ENCODE measurements at regions not wholly inside any gene's neighbourhood (a gene's known extent, or its start where the extent isn't known, plus 50 kb on each side); places are given as distances from the start of the nearest gene placed in this dataset.

GRCh38 chr2:226618875-226619605, 180.6 kb downstream of the IRS1 start:
- H3K27me3 Mint-ChIP-seq: no peaks in the 10 kb centered on the region
- H3K9me3 Mint-ChIP-seq: no peaks in the 10 kb centered on the region
- H3K4me1 Mint-ChIP-seq: no peaks in the 10 kb centered on the region
- no peak overlapping the region for H3K4me3 Mint-ChIP-seq
- ATAC-seq (no peak), DNase-seq (no peak)
- H3K36me3 Mint-ChIP-seq (ENCODE audit: low read depth): no peaks in the 10 kb centered on the region
- no peak overlapping the region for H3K27ac Mint-ChIP-seq

GRCh38 chr2:226618544-226618874, 181.1 kb downstream of the IRS1 start:
- no peak for DNase-seq
- no peaks in the 10 kb centered on the region for H3K27me3 Mint-ChIP-seq
- no peak overlapping the region for H3K4me3 Mint-ChIP-seq
- no peaks in the 10 kb centered on the region for H3K4me1 Mint-ChIP-seq
- no peaks in the 10 kb centered on the region for H3K9me3 Mint-ChIP-seq
- H3K36me3 Mint-ChIP-seq (ENCODE audit: low read depth): no peaks in the 10 kb centered on the region
- no peak overlapping the region for H3K27ac Mint-ChIP-seq
- no peak for ATAC-seq

DNA sequence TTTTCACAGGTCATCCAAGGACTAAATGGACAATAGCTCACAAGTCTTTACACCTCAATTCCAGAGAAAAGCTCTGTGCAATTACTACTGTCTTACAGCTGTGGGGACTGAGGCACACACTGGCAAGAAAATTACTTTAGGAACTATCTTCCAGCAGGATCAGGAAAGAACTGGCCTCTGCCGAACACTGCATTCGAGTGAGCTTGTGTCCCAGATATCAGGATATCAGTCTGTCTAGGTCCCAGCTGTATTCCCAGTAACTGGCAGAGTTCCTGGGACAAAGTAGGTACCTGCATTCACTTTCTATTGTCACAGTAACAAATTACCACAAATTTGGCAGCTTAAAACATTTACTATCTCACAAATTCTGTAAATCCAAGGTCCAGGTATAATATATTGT, 183.7 kb downstream of the IRS1 start:
- no peaks in the 10 kb centered on the region for H3K4me1 Mint-ChIP-seq
- no peaks in the 10 kb centered on the region for H3K9me3 Mint-ChIP-seq
- no peak overlapping the region for H3K4me3 Mint-ChIP-seq
- H3K27me3 Mint-ChIP-seq: peaks cover 2% of the 10 kb centered on the region
- H3K36me3 Mint-ChIP-seq (ENCODE audit: low read depth): no peaks in the 10 kb centered on the region
- ATAC-seq (no peak), DNase-seq (no peak)
- H3K27ac Mint-ChIP-seq: no peak overlapping the region

DNA sequence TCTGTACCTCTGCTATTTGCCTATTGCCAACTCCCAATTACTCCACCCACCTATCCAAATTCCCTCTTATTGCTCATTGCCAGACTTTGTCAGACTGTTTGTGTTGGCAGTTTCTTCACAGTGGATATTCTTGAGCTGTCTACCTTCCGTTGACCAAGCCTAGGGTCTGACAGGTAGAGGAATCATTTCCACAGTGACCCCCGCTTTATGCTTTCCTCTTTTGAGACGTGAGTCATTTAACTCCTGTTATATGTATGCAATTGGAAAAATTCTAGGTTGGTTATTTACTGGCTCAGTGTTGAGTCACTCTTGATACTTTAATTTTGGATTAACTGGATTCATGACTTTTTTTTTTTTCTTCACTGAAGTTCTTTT, 187.7 kb downstream of the IRS1 start:
- Mint-ChIP-seq H3K9me3 (no peaks in the 10 kb centered on the region), H3K27ac (no peak overlapping the region), H3K4me3 (no peak overlapping the region), H3K27me3 (peaks cover 13% of the 10 kb centered on the region), H3K36me3 (ENCODE audit: low read depth) (no peaks in the 10 kb centered on the region), H3K4me1 (peaks cover 15% of the 10 kb centered on the region)
- ATAC-seq: no peak
- no peak for DNase-seq

GRCh38 chr2:226611196-226611943, 188.2 kb downstream of the IRS1 start:
- Mint-ChIP-seq H3K27ac (no peak overlapping the region), H3K4me3 (no peak overlapping the region), H3K4me1 (peaks cover 15% of the 10 kb centered on the region), H3K36me3 (ENCODE audit: low read depth) (no peaks in the 10 kb centered on the region), H3K27me3 (peaks cover 16% of the 10 kb centered on the region), H3K9me3 (no peaks in the 10 kb centered on the region)
- ATAC-seq: no peak
- DNase-seq: no peak

GRCh38 chr2:226609366-226609765, 190.3 kb downstream of the IRS1 start:
- Mint-ChIP-seq H3K9me3 (no peaks in the 10 kb centered on the region), H3K4me1 (peaks cover 15% of the 10 kb centered on the region), H3K27ac (no peak overlapping the region), H3K36me3 (ENCODE audit: low read depth) (no peaks in the 10 kb centered on the region), H3K4me3 (no peak overlapping the region), H3K27me3 (peaks cover 21% of the 10 kb centered on the region)
- ATAC-seq (no peak), DNase-seq (no peak)

GRCh38 chr2:226608451-226608850, 191.2 kb downstream of the IRS1 start:
- Mint-ChIP-seq H3K27me3 (peaks cover 21% of the 10 kb centered on the region), H3K4me3 (no peak overlapping the region), H3K4me1 (peaks cover 15% of the 10 kb centered on the region), H3K36me3 (ENCODE audit: low read depth) (no peaks in the 10 kb centered on the region), H3K27ac (no peak overlapping the region), H3K9me3 (no peaks in the 10 kb centered on the region)
- DNase-seq (no peak), ATAC-seq (no peak)

DNA sequence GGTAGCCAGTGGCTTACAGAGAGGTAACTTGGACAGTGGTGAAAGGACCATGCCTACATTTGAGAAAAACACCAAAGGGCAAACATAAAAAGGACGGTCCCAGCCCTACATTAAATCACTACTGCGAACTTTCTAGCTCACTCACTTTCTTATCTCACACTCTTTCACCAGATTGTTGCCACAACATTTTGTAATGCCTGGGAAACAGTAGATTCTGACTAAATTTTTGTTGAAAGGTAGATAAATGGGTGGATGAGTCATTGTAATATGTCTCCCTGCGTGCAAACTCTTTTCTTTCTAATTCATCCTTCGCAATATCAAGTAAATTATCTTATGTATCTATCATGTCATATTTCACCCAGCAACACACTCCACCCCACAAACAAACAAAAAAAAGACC, 192.2 kb downstream of the IRS1 start:
- ATAC-seq (no peak), DNase-seq (no peak)
- Mint-ChIP-seq H3K9me3 (no peaks in the 10 kb centered on the region), H3K4me1 (peaks cover 15% of the 10 kb centered on the region), H3K36me3 (ENCODE audit: low read depth) (no peaks in the 10 kb centered on the region), H3K27ac (no peak overlapping the region), H3K4me3 (no peak overlapping the region), H3K27me3 (peaks cover 24% of the 10 kb centered on the region)

DNA sequence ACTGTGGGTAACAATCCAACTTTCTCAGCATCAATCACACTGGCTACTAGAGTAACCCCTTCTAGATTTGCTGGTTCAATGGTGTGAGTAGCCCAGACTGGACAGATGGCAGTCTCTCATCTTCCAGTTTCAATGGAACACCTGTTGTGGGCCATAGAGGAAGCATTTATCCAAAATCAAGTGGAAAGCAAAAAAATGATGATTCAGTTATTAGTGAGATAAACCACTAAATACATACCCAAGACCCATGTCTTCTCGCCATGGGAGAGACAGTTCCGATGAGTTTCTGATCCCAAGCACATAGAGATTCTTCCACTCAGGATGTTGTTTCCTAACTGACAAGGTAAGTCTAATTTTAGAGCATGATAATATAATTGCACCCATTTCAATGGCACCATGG, 194.0 kb downstream of the IRS1 start:
- no peaks in the 10 kb centered on the region for H3K9me3 Mint-ChIP-seq
- H3K27me3 Mint-ChIP-seq: peaks cover 27% of the 10 kb centered on the region
- no peak overlapping the region for H3K27ac Mint-ChIP-seq
- ATAC-seq (no peak), DNase-seq (no peak)
- H3K4me1 Mint-ChIP-seq: peaks cover 19% of the 10 kb centered on the region
- no peak overlapping the region for H3K4me3 Mint-ChIP-seq
- no peaks in the 10 kb centered on the region for H3K36me3 Mint-ChIP-seq (ENCODE audit: low read depth)

GRCh38 chr2:226603606-226604005, 196.0 kb downstream of the IRS1 start:
- ATAC-seq (no peak), DNase-seq (no peak)
- H3K4me1 Mint-ChIP-seq: peaks cover 16% of the 10 kb centered on the region
- H3K27ac Mint-ChIP-seq: no peak overlapping the region
- H3K27me3 Mint-ChIP-seq: peaks cover 26% of the 10 kb centered on the region
- H3K4me3 Mint-ChIP-seq: no peak overlapping the region
- H3K9me3 Mint-ChIP-seq: no peaks in the 10 kb centered on the region
- H3K36me3 Mint-ChIP-seq (ENCODE audit: low read depth): no peaks in the 10 kb centered on the region

- Mint-ChIP-seq H3K4me3 (no peak overlapping the region), H3K27ac (no peak overlapping the region), H3K9me3 (no peaks in the 10 kb centered on the region), H3K36me3 (ENCODE audit: low read depth) (no peaks in the 10 kb centered on the region), H3K4me1 (peaks cover 4% of the 10 kb centered on the region), H3K27me3 (peaks cover 17% of the 10 kb centered on the region)
- ATAC-seq (peak; percentile 20), DNase-seq (no peak)
These were observed 197.5 kb downstream of the IRS1 start for GRCh38 chr2:226601881-226602662.

DNA sequence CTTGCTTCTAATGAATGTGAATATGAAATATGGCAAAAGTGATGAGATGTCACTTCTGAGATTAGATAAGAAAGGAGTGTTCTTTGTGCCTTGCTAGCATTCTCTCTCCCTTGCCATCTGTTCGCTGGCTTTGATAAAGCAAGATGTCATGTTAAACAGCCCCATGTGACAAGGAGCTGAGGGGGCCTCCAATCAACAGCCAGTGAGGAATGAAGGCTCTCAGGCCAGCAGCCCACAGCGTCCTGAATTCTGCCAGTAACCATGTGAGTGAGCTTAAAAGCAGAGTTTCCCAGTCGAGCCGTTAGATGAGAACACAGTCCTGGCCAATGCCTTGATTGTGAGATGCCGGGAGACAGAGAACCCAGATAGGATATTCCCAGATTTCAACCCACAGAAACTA, 198.8 kb downstream of the IRS1 start:
- Mint-ChIP-seq H3K4me3 (no peak overlapping the region), H3K9me3 (no peaks in the 10 kb centered on the region), H3K4me1 (peaks cover 4% of the 10 kb centered on the region), H3K27ac (no peak overlapping the region), H3K27me3 (peaks cover 13% of the 10 kb centered on the region), H3K36me3 (ENCODE audit: low read depth) (no peaks in the 10 kb centered on the region)
- DNase-seq: no peak
- ATAC-seq: no peak

GRCh38 chr2:226600184-226600583, 199.4 kb downstream of the IRS1 start:
- peaks cover 13% of the 10 kb centered on the region for H3K27me3 Mint-ChIP-seq
- H3K27ac Mint-ChIP-seq: no peak overlapping the region

GRCh38 chr2:226589043-226589442, 210.6 kb downstream of the IRS1 start:
- ATAC-seq: no peak
- H3K9me3 Mint-ChIP-seq: no peaks in the 10 kb centered on the region
- H3K27ac Mint-ChIP-seq: no peak overlapping the region
- H3K4me3 Mint-ChIP-seq: no peak overlapping the region
- no peak for DNase-seq
- H3K36me3 Mint-ChIP-seq (ENCODE audit: low read depth): peaks cover 2% of the 10 kb centered on the region
- H3K27me3 Mint-ChIP-seq: peaks cover 8% of the 10 kb centered on the region
- H3K4me1 Mint-ChIP-seq: no peaks in the 10 kb centered on the region

More at GRCh38 chr2:226600184-226600583, 199.4 kb downstream of the IRS1 start:
- ATAC-seq (no peak), DNase-seq (no peak)
- Mint-ChIP-seq H3K4me3 (no peak overlapping the region), H3K4me1 (peaks cover 4% of the 10 kb centered on the region), H3K36me3 (ENCODE audit: low read depth) (no peaks in the 10 kb centered on the region), H3K9me3 (no peaks in the 10 kb centered on the region)

DNA sequence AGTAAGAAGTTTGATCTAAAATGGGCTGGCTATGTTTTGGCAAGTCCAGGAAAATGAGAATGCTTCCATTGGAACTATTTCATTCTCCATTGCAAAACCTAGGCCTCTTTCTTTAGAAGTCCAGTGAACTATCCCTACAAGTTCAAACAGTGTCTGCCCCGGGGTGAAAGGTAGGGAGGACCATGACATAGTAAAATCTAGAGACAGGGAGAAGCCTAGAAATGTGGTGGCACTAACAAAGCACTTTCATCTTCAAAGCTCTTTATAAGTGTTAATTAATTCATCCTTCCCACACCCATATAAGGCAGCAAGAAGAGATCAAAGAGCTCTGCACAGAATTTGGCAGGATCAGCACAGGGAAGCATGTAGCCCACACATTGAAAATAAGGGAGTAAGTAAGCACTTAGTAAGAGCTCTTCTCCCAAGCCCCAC, 214.5 kb downstream of the IRS1 start:
- Mint-ChIP-seq H3K27me3 (peaks cover 9% of the 10 kb centered on the region), H3K9me3 (no peaks in the 10 kb centered on the region), H3K4me1 (no peaks in the 10 kb centered on the region), H3K36me3 (ENCODE audit: low read depth) (no peaks in the 10 kb centered on the region), H3K4me3 (no peak overlapping the region), H3K27ac (no peak overlapping the region)
- DNase-seq: no peak
- ATAC-seq: no peak

Measured in activated naive CD8-positive, alpha-beta T cell treated with anti-CD3 and anti-CD28 coated beads, Interleukin-2, amount 50 U/mL, for 24 hours (primary cell).